Neutrophil (primary cell): ENCODE measurements at regions not wholly inside any gene's neighbourhood (a gene's known extent, or its start where the extent isn't known, plus 50 kb on each side); places are given as distances from the start of the nearest gene placed in this dataset.

Experiments used
- H3K27ac ChIP-seq: fragments of 200-600 bp; sonication (generic); 2 replicates; pipeline ENCODE4 v1.5.1; 2016; ENCODE audit warnings: mild to moderate bottlenecking, moderate library complexity
- H3K27me3 ChIP-seq: fragments of 200-600 bp; sonication (generic); 2 replicates; pipeline ENCODE4 v1.6.0; 2016; ENCODE audit warnings: mild to moderate bottlenecking
- H3K36me3 ChIP-seq: fragments of 200-600 bp; sonication (generic); 2 replicates; pipeline ENCODE4 v1.5.1; 2017
- H3K4me1 ChIP-seq, 2 experiments: fragments of 200-600 bp in 1 of 2; sonication (generic) in 1 of 2; 1 replicate in 1 of 2; 2 replicates in 1 of 2; pipeline versions ENCODE4 v1.5.1 to v1.6.1; 2013 to 2016; ENCODE audit warnings: low read depth in 1 of 2, low read length in 1 of 2, mild to moderate bottlenecking in 1 of 2, moderate library complexity in 1 of 2; ENCODE audit not compliant: control insufficient read depth in 1 of 2, insufficient read depth in 1 of 2
- H3K4me3 ChIP-seq, 2 experiments: fragments of 200-600 bp in 1 of 2; sonication (generic) in 1 of 2; 1 replicate in 1 of 2; 2 replicates in 1 of 2; pipeline ENCODE4 v1.5.1; 2013 to 2016; ENCODE audit warnings: low read depth in 1 of 2, low read length in 1 of 2, mild to moderate bottlenecking in 1 of 2, moderate library complexity in 1 of 2
- H3K9me3 ChIP-seq: fragments of 200-600 bp; sonication (generic); 2 replicates; pipeline ENCODE4 v1.5.1; 2016
- CTCF ChIP-seq: fragments of 200-600 bp; sonication (generic); IDR thresholded peaks from 2 replicates; pipeline ENCODE4 v1.5.1; 2016; ENCODE audit warnings: antibody characterized with exemption

- no peaks in the 10 kb centered on the region for H3K36me3 ChIP-seq
- no peak overlapping the region for H3K27ac ChIP-seq
- H3K4me3 ChIP-seq: no peak overlapping the region
- H3K9me3 ChIP-seq: no peaks in the 10 kb centered on the region
- H3K27me3 ChIP-seq: no peaks in the 10 kb centered on the region
- H3K4me1 ChIP-seq: no peaks in the 10 kb centered on the region
- TF ChIP-seq CTCF: no peak
These were observed 58.1 kb upstream of the ERG start for GRCh38 chr21:38556390-38556789.

- H3K36me3 ChIP-seq: no peaks in the 10 kb centered on the region
- no peak overlapping the region for H3K27ac ChIP-seq
- H3K4me3 ChIP-seq: no peak overlapping the region
- H3K4me1 ChIP-seq: no peaks in the 10 kb centered on the region
- no peak for TF ChIP-seq CTCF
- H3K27me3 ChIP-seq: no peaks in the 10 kb centered on the region
- no peaks in the 10 kb centered on the region for H3K9me3 ChIP-seq
These were observed 62.9 kb upstream of the ERG start for GRCh38 chr21:38561205-38561604.

- Histone ChIP-seq H3K9me3 (no peaks in the 10 kb centered on the region), H3K36me3 (no peaks in the 10 kb centered on the region), H3K27ac (no peak overlapping the region), H3K4me3 (no peak overlapping the region), H3K27me3 (no peaks in the 10 kb centered on the region), H3K4me1 (no peaks in the 10 kb centered on the region)
- no peak for TF ChIP-seq CTCF
These were observed 63.6 kb upstream of the ERG start for GRCh38 chr21:38561613-38562581.

GRCh38 chr21:38567335-38567969 lies 69.2 kb upstream of the ERG start:
- TF ChIP-seq CTCF: no peak
- no peak overlapping the region for H3K27ac ChIP-seq
- H3K4me1 ChIP-seq: no peaks in the 10 kb centered on the region
- H3K27me3 ChIP-seq: no peaks in the 10 kb centered on the region
- H3K4me3 ChIP-seq: no peak overlapping the region
- no peaks in the 10 kb centered on the region for H3K9me3 ChIP-seq
- H3K36me3 ChIP-seq: no peaks in the 10 kb centered on the region

- Histone ChIP-seq H3K4me1 (no peaks in the 10 kb centered on the region), H3K36me3 (no peaks in the 10 kb centered on the region), H3K27ac (no peak overlapping the region), H3K9me3 (no peaks in the 10 kb centered on the region), H3K27me3 (no peaks in the 10 kb centered on the region), H3K4me3 (no peak overlapping the region)
- TF ChIP-seq CTCF: no peak
These were observed 69.7 kb upstream of the ERG start for GRCh38 chr21:38567970-38568360.
